NCI-H128 (cell line): ENCODE measurements at regions not wholly inside any gene's neighbourhood (a gene's known extent, or its start where the extent isn't known, plus 50 kb on each side); places are given as distances from the start of the nearest gene placed in this dataset.

Experiments used
- DNase-seq: peaks from one replicate; lab custom pipeline; 2025; ENCODE audit not compliant: unreplicated experiment; lab: John Stamatoyannopoulos, UW

DNA sequence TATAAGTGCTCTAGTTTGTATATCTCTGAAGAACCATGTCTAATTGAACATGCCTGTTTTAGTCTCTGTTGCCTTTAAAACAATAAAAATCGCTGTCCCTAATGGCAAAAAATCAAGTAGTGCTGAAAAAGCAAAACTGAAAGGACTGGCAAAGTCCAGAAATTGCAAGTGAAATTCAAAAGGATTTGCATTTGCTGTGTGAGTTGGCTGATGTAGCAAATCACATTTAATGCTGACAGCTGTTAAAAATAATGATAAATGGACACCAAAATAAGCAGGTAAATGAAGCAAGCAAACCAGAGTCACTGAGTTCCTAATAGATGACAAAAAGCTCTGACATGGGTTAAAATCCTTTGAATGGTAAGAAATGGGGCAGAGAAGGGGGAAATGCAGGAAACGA is 874.1 kb downstream of the GRM8 start:
- DNase-seq, result no peak

DNA sequence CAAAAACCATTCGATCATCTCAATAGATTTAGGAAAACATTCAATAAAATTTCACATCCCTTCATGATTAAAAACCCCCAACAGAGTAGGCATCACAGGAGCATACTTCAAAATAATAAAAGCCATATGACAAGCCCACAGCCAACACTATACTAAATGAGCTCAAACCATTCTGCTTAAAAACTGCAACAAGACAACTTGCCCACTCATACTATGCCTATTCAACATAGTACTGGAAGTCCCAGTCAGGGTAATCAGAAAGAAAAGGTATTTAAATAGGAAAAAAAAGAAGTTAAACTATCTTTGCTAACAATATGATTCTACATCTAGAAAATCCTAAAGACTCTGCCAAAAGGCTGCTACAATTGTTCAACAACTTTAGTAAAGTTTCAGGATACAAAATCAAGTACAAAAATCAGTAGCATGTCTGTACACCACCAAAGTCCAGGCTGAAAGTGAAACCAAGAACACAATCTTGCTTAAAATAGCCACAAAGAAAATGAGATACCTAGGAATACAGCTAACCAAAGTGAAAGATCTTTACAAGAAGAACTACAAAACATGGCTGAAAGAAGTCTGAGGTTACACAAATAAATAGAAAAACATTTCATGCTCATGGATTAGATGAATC is 882.6 kb downstream of the GRM8 start:
- DNase-seq, result no peak

DNA sequence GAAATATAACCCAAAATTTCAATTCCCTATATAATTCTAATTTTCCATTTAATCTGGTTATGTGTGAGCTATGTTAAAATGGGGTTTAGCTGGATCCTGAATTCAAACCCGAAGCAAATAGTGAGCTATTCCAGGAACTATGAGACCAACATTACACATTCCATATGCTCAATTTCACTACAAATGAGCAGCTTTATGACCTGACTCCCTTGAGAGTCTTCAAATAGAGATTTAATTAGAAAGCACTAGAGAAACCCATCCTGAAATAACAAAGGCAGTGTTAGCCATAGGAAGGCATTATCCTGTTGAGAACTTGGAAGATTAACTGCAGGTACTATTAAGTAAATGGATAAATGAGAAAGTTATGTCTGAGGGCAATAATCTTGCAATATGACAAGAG is 890.0 kb downstream of the GRM8 start:
- DNase-seq, result no peak

DNA sequence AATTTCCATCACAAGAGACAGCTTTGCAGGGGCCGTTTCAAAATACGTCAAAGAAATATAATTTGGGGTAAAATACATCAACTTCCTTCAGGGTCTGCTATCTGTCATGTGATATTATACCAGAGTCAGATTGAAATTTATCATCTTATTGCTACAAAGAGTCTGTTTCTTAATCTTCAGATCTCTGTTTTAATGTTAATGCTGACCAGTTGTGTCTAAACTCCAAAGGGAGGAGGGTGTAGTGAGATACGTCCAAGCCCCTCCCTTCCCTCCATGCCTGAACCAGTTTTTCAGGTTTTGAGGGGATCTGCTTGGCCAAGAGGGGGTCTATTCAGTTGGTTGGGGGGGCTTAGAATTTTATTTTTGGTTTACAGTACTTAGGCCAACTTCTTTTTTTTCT is 891.6 kb downstream of the GRM8 start:
- no peak for DNase-seq

DNA sequence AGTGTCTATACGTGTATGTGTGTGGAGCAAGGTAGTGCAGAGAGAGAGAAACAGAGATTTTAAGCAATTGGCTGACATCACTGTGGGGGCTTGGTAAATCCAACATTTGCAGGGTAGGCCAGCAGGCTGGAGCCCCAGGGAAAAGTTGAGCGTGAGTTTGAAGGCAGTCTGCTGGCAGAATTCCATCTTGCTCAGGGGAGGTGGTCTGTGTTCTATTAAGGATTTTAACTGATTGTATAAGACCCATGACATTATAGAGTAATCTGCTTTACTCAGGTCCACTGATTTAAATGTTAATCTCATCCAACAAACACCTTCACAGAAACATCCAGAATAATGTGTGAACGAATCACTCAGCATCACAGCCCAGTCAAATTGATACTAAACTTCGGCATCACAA is 912.9 kb downstream of the GRM8 start:
- DNase-seq, result no peak

DNA sequence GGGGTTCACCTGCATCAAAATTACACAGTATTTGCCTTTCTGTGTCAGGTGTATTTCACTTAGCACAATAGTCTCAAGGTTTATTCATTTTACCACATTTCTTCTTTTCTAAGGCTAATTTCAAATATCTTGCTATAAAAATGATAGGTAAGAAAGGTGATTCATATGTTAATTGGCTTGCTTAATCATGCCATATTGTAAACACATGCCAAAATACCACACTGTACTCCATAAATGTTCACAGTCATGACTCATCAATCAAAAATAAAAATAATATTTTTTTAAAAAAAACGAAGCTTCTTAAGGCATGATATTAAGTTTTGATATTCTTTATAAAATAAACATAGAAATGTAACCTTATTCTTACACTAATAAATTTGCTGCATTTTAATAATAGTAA is 947.1 kb downstream of the GRM8 start:
- DNase-seq, result no peak

DNA sequence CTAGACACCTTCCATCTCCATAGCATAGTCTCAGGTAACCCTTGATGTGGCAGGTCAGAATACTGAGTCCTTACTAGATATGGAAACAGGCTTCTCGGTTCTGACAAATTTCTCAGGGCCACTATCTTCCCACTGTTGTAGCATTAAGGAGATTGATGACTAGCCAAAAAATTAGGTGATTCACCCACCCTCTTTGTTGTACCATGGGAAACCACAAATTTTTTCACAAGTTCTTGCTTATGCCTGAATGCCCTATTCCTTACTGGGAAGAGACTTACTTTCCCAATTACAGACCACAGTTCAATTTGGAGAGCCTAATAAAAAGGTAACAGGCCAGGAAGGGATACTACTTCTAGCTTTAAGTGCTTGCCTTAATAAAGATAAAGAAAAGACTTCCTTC is 948.8 kb downstream of the GRM8 start:
- DNase-seq, result no peak

DNA sequence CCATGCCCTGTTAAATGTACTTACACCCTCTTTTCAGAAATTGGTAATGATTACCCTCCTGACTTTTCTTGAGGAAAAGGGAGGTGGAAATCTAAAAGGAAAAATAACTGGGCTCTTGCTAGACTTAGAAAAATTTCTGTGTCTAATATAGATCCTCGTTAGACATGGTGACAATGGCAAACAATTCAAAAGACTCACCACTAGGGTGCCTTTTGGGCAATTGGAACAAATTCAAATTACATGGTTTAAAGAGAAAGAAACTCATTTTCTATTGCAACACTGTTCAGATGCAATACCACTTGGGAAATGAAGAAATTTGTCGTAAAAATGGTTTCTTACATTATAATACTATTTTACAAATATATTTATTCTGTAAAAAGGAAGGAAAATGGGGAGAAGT is 950.1 kb downstream of the GRM8 start:
- no peak for DNase-seq

DNA sequence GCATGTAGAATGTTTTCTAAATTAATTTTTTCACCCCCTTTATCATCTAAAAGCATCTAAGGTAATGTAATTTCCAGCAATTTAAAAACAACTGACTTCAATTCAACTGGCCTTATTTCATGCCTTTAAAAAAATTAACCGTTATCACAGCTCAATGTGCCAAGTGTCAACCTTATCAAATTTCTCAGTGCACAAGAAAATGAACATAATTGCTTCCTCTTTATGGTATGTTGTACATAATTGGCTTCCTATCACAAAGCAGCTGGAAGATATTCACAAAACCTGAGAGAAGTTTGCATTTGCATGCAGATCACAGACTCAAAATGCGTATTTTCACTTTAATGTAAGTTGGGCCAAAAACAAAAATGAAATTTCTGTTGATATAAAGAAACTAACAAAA is 966.4 kb downstream of the GRM8 start:
- DNase-seq, result no peak

DNA sequence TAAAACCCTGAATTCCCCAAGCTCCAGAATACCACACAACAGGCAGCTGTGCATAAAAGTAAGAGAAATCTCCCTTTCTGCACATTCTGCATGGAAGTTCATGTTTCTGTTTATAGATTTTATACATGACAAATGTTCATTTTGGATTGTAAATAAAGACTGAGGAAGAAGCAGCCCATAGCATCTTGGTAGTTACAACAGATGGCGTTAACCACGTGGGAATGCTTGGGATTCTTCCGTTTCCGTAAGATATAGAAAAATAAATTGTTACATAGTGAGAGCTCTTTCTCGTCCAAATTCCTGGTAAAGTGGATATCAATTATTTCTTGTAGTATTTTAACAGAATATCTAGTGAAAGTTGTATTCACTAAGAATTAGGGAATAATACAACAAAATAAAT is 1016.5 kb downstream of the GRM8 start:
- DNase-seq, result no peak

DNA sequence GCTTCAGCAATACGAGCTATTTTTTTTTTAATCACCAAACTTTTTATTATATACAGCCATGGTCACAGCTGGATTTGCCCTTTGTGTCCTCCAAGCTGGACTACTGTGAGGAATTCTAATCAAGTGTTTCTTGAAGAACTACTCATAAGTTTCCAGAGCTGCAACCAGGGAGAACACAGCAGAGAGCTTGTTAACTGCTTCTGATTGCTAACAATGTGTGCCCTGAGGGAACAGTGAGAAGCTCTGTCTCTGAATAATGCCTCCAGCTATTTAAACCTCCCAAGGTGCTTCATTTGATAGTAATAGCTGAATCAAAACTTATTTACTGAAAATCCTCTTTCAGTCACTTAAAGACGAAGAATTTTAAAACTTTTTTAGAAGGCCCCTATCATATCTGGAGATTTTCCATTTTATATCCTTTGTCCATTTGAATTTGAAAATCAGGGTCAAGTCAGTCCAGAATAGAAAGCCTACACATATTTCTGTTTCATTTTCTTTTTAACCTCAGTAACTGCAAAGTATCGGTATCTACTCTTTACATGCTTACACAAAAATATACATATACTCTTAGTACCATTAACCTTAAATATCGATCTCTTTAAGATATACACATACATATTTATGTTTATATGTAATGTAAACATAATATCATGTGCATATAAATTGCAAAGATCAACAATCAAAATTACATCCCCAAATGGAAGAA is 1024.2 kb downstream of the GRM8 start:
- no peak for DNase-seq

DNA sequence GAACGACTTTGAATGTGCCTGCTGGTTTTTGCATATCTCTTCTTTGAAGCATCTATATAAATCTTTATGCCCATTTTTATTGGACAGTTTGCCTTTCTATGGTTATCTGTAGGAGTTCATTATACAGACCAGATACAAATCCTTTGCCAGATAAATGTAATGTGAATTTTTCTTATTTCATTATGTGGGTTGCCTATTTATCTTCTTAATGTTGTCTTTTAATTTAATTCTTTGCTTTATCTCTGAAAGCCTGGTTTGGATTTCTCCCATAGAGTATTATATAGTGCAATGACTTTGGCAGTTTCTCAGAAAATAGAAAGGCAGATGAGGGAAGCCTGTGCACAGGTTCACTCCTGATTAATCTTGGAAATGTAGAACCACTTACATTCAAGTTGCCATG is 1025.1 kb downstream of the GRM8 start:
- DNase-seq, result no peak

DNA sequence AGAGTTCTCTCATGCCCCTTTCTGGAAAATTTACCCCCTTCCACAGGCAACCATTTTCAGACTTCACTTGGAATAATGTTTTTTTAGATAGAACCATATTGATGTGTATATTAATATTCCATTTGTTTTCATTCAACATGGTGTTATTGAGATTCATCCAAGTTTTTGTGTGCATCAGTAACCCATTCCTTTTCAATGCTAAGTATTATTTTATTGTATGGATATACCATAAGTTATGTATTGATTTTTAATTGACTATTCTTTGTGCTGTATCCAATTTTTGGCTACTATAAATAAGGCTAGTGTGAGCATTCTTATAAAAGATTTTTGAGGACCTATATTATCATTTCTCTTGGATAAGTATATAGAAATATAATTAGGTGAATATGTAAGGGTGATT is 1025.7 kb downstream of the GRM8 start:
- DNase-seq, result no peak

DNA sequence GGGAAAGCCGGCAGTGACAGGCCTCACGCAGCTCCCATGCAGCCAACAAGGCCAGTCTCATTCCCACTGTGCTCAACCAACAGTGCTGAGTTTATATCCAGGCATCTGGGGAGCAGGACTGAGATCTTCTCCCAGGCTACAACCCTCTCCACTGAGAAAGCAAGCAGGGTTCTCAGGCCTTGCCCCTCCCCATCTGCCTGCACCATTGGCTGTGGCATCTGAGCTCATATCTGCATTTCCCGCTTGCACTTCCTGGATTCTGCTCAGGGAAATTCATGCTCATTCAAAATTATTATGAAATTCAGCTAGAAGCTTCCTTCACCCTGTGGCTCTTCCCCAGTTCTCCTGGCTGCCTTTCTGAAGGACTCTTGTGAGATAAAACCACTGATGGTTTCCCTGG is 1029.0 kb downstream of the GRM8 start:
- no peak for DNase-seq

DNA sequence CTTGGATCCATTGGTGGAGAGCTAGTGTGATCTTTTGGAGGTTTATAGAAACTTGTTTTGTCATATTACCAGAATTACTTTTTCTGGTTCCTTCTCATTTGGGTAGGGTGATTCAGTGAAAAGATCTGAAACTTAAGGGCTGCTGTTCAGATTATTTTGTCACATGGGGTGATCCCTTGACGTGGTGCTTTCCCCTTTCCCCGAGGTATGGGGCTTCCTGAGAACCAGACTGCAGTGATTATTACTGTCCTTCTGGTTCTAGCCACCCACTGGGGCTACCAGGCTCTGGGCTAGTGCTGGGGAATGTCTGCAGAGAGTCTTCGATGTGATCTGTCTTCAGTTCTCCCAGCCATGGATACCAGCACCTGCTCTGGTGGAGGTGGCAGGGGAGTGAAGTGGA is 1030.0 kb downstream of the GRM8 start:
- DNase-seq, result no peak

DNA sequence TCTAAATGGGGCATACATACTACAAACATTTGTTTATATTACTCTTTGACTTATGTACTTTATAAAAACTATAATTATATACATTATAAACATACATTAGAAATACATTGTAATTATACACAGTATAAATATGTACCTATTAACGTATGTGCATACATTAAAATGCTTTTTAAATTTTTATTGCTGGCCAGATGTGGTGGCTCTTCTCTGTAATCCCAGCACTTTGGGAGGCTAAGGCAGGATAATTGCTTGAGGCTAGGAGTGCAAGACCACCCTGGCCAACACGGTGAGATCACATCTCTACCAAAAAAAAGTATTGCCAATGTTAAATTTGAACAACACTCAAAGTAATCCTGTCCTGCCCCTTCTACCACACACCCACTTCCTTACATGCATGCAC is 1037.0 kb downstream of the GRM8 start:
- no peak for DNase-seq

DNA sequence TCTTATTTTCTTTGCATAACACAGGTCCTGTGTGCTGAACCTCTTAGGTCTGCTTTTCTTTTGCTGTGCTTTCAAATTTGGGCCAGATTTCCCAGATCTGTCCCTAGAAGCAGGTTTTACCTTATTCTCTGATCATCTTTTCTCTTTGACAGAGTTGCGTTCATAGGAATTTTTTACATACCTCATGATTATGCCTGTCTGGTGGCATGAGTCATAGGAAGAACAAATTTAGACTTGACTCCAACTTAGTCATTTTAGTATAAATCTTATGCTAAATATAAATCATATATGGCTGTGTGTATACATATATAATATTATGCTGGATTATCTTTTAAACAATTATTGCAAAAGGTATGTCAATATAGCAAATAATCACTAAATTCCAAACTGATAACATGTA is 1038.9 kb downstream of the GRM8 start:
- DNase-seq, result no peak

DNA sequence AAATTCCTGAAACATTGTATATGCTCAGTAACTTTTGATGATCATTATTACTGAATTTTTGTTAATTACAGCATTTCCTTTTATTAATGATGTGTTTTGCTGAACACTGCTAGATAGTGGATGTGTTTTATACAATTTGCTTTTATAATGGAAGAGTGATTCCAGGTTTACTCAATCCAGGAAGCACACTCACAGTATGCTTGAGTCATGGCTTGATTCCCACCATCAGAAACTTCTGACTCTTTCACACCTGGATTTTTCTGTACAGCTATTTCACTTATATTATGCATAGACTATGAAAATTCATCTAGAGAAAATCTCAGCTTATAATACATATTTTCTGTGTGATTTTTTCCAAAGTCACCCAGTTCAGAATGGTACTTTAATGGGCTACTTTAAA is 1040.9 kb downstream of the GRM8 start:
- no peak for DNase-seq

DNA sequence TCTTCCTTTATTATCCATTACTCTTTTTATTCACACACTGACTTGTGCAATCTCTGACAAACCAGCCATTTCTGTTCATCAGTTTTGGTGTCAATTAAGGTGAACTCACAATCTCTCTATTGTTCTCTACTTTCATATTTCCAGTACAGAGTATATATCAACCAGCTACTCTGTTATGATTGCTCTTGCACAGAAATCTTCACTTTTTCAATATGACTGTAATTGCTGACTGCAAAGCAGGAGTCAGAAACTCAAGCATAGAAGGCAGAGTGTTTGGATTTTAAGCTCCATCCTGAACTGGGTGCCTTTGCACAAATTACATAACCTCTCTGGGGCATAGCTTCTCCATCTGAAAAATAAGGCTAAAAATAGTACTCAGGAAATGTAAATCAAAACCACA is 1042.0 kb downstream of the GRM8 start:
- no peak for DNase-seq

DNA sequence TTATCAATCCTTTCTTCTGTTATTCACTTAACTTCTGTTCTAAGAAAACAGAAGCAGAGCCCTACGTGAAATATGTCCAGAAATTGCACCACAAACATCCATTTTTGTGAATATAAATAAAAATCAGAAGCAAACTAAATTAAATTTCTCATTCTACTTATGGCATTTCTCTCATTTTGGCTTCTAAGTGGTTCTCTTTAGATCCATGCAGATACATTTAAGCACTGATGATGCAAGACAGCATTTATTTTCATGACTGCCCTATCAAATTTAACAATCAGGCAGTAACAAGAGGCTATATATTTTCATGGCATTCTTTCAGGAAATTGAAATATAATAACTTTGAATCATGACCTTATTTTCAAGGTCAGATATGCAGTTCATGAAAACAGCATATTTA is 1049.6 kb downstream of the GRM8 start:
- no peak for DNase-seq

DNA sequence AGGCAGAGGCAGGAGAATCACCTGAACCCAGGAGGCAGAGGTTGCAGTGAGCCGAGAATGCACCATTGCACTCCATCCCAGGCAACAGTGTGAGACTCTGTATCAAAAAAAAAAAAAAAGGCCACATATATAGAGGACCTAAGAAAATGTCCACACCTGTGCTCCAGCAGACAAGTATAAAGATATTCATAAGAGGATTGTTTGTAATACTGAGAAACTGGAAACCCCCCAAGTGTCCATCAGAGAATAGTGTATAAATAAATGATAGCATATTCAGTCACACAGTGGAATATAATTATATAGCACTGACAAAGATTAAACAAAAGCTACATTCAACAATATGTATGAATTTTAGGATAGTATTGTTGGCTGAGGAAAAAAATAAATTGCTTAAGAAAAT is 1050.6 kb downstream of the GRM8 start:
- no peak for DNase-seq

DNA sequence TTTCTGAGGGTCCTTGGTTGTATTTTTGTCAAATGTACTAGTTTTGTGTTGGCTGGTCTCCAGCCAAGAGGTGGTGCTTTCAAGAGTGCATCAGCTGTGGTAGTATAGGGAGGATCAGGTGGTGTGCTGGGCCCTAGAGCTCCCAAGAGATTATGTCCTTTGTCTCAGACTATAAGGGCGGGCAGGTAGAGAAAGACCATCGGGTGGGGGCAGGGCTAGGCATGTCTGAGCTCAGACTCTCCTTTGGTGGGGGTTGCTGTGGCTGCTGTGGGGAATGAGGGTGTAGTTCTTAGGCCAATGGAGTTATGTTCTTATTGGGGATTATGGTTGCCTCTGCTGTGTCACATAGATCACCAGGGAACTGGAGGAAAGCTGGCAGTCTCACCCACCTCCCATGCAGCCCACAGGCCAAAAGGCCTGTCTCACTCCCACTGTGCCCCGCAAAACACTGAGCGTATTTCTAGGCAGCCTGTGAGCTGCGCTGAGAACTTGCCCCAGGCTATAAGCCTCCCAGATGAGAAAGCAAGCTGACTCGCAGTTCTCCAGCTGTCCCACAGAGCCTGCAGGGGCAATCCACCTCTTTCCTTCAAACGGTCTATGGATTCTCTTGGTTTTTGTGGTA is 1066.7 kb downstream of the GRM8 start:
- no peak for DNase-seq

DNA sequence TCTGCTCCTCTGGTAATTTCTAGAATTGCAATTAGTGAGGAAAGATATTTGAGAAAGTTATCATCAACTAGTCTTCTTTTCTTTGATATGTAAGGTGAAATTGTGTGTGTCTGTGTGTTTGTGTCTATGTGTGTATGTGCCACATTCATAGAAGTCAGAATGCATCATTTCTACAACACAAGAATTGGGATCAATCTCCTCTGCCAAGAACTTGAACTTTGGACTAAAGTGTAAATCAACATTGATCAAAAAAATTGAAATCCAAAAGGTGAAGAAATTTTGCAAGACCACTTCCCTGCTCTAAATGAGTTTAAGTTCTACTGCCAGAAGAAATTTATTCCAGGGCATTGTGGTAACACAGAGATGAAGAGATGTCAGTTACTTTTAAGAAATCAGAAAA is 1072.8 kb downstream of the GRM8 start:
- no peak for DNase-seq
